IMR-90 (cell line): ENCODE measurements at regions not wholly inside any gene's neighbourhood (a gene's known extent, or its start where the extent isn't known, plus 50 kb on each side); places are given as distances from the start of the nearest gene placed in this dataset.

ENCODE experiments used
- BHLHE40 ChIP-seq: fragments of 150-350 bp; IDR thresholded peaks from 2 replicates; pipeline ENCODE4 v1.6.1; 2016; ENCODE audit warnings: mild to moderate bottlenecking, low read depth, low read length
- CEBPB ChIP-seq: IDR thresholded peaks from 2 replicates; pipeline ENCODE4 v1.6.1; 2012; ENCODE audit warnings: low read depth, low read length, improper control_type of control experiment
- FOS ChIP-seq: fragments of 150-350 bp; IDR thresholded peaks from 2 replicates; pipeline ENCODE4 v1.6.1; 2016; ENCODE audit warnings: low read depth, low read length
- POLR2A ChIP-seq: IDR thresholded peaks from 2 replicates; pipeline ENCODE4 v1.6.1; 2012; ENCODE audit warnings: mild to moderate bottlenecking, low read depth, low read length
- RAD21 ChIP-seq: IDR thresholded peaks from 2 replicates; pipeline ENCODE4 v1.6.1; 2012; ENCODE audit warnings: low read length, improper control_type of control experiment
- RCOR1 ChIP-seq: IDR thresholded peaks from 2 replicates; pipeline ENCODE4 v1.6.1; 2012; ENCODE audit warnings: mild to moderate bottlenecking, low read length, improper control_type of control experiment; ENCODE audit not compliant: insufficient replicate concordance
- RFX5 ChIP-seq: IDR thresholded peaks from 2 replicates; pipeline ENCODE4 v1.8.0; 2012; ENCODE audit warnings: low read depth, mild to moderate bottlenecking, low read length, moderate library complexity
- SMC3 ChIP-seq: fragments of 150-350 bp; IDR thresholded peaks from 2 replicates; pipeline ENCODE4 v1.6.1; 2016; ENCODE audit warnings: low read depth, mild to moderate bottlenecking, antibody characterized with exemption, low read length, moderate library complexity
- TF ChIP-seq, protein P1 (sequence below): conservative IDR thresholded peaks from 2 replicates; pipeline ENCODE4 v1.5.1; 2012; ENCODE audit warnings: mild to moderate bottlenecking, low read depth, low read length, improper control_type of control experiment
- TF ChIP-seq, protein P2 (sequence below): fragments of 150-350 bp; IDR thresholded peaks from 2 replicates; pipeline ENCODE4 v1.6.1; 2017; ENCODE audit warnings: mild to moderate bottlenecking, antibody characterized with exemption, low read length, low read depth

DNA sequence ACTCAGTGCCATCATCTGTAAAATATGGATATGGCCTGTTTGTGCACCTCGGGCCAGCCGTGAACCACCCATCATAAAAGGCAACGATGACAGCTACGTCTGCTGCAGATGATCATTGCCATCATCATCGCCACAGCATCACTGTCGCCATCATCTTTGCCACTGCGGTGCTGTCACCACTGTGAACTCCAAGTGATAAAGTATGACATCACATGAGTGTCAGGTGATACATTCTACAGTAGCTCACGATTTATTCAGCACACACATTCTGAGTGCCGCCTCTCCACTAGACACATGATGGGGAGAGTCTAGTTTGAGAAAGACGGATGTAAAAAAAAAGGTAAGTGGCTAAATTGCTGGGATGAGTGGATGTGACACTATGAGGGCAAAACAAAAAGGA lies 755.4 kb upstream of the RAB6C start:
- TF ChIP-seq CEBPB (no peak), BHLHE40 (no peak), POLR2A (no peak), RCOR1 (no peak), RAD21 (no peak), SMC3 (no peak), RFX5 (no peak), FOS (no peak)
- TF ChIP-seq, protein P1, sequence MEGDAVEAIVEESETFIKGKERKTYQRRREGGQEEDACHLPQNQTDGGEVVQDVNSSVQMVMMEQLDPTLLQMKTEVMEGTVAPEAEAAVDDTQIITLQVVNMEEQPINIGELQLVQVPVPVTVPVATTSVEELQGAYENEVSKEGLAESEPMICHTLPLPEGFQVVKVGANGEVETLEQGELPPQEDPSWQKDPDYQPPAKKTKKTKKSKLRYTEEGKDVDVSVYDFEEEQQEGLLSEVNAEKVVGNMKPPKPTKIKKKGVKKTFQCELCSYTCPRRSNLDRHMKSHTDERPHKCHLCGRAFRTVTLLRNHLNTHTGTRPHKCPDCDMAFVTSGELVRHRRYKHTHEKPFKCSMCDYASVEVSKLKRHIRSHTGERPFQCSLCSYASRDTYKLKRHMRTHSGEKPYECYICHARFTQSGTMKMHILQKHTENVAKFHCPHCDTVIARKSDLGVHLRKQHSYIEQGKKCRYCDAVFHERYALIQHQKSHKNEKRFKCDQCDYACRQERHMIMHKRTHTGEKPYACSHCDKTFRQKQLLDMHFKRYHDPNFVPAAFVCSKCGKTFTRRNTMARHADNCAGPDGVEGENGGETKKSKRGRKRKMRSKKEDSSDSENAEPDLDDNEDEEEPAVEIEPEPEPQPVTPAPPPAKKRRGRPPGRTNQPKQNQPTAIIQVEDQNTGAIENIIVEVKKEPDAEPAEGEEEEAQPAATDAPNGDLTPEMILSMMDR: no peak
- TF ChIP-seq, protein P2, sequence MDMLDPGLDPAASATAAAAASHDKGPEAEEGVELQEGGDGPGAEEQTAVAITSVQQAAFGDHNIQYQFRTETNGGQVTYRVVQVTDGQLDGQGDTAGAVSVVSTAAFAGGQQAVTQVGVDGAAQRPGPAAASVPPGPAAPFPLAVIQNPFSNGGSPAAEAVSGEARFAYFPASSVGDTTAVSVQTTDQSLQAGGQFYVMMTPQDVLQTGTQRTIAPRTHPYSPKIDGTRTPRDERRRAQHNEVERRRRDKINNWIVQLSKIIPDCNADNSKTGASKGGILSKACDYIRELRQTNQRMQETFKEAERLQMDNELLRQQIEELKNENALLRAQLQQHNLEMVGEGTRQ: no peak
